ENCODE measurements at regions not wholly inside any gene's neighbourhood (a gene's known extent, or its start where the extent isn't known, plus 50 kb on each side); places are given as distances from the start of the nearest gene placed in this dataset.

DNA sequence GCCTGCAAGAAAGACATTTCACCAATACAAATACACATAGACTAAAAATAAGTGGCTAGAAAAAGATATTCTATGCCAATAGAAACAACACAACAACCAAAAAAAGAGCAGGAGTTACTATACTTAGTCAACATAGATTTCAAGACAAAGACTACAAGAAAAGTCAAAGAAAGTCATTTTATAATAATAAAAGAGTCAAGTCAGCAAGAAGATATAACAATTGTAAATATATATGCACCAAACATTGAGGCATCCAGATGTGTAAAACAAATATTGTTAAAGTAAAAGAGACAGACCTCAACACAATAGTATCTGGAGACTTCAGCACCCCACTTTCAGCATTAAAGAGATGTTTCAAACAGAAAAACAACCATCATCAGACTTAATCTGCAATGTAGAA, 104.6 kb downstream of the AMY1C start:
- FAIRE-seq: no peak

DNA sequence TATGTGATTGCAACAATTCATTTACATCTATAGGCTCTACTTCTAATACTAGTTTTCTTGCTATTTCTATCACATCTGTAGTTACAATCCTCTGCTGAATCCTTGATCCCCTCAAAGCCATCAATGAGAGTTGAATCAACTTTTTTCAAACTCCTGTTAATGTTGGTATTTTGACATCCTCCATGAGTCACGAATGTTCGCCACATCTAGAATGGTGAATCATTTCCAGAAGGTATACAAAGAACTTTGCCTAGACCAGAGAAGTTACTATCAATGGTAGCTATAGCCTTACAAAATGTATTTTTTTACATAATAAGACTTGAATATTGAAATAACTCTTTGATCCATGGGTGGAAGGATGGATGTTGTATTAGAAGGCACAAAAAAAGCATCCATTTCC, 110.0 kb downstream of the AMY1C start:
- no peak for FAIRE-seq

DNA sequence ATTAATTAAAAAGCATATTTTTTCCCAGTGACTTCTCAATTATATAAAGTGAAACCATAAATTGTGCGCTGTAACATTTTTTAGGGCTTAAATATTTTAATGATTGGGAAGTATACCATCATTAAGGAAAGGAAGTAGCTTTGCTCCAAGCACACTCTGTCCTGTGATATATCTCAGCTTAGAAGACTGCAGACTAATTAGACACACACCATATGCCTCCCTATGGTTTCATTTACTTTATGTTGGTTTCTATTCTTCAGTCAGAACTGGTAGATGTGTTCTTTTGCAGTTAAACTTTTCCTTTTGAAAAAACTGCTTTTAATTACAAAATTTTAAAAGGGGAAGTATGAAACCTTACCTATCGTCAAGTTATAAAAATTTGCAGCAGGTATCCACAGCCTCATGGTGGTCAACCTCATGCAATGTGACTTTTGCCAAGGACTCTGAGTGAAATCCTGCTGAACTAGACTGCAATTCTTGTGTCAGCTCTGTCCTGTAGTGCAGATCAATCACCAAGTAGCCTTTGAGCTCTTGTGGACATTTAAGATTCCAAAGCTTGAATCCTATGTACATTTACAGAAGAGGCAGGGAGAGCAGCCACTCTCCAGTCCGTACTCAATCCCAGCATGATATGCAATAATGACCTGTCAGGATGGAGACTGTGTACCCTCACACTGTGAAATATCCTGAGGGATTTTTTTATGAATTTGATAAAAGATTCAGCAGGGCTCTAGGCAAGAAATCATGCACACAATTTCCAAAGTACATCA, 149.1 kb downstream of the AMY1C start:
- FAIRE-seq: no peak

DNA sequence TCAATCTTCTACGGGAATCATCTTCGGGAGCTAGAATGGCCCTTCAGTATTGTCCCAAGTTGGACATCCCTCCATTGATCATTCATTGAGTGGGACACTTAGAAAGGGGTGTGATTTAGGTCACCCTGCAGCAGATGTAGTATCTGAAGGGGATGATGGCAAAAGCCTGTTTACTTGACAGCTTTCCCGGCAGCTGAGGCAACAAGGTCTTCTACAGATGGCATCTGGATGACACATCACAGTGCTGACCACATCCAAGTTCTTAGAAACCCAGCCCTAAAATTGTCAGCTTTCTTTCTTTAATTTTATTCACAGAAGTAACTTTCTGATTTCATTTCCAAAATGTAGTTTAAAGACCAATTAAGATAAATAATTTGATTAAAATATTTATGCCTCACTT, 150.3 kb downstream of the AMY1C start:
- no peak for FAIRE-seq

DNA sequence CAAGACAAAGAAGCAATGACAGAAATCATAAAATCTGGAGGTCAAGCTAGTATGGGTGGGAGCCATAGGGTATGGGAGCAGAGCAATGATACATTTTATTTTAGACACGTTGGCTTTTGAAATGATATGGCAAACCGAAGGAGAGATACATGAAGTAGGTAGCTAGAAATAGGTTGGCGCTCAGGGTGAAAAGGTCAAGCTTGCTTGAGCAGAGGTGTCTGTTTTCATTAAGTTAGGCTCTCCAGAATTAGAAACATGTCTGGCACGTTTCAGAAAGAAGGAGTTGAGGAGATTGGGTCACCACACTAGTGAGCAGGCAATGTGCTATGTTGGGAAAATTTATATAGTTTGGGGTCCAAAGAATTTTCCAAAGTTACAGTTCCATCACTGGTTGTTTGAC, 151.4 kb downstream of the AMY1C start:
- no peak for FAIRE-seq

DNA sequence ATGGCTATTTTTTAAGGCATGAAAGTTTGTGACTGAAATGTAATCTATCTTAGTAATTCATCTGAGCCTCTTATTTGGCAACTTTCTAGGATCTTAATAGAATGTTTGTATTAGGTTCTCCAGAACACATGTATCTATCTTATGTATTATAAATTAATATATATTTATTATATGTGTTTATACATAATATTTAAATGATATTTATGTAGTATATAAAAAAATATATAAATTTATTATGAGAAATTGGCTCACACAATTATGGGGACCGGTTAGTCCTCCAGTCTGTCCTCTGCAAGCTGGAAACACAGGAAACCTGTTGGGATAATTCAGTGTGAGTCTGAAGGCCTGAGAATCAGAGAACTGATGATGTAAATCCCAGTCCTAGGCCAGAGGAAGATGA, 155.7 kb downstream of the AMY1C start:
- no peak for FAIRE-seq

DNA sequence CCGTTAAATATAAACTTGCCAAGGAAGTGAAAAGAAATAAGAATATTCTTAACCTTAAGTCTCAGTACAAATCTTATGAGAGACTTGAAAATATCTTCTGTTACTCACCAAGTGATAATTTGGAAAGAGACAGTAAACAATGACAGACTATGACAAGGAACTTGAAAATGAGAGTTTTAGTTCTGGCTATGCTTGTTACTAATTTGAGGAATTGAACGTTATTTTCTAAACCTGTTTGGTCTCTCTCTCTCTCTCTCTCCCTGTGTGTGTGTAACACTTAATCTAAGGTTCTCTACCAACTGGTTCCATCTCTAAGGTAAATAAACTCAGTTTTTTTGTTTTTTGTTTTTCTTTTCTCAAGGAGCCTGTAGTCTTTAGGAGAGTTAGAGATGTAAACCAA, 161.8 kb downstream of the AMY1C start:
- no peak for FAIRE-seq

DNA sequence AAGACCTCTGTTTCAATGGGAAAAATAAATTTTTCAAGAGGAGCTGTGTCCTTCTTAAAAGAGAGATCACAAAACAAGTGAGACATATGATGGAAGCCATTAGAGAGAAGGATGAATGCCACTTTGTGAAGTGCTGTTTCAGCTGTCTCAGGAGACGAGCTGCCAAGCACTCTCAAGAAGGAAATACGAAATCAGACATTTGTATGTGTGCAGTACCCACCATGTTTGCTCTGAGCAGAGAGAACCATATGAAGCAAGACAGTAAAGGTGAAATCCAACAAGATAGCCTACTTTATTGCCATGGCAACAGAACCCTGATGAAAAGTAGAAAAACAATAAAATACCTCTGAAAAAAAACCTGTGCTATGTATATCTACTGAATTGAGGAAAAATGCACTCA, 168.1 kb downstream of the AMY1C start:
- no peak for FAIRE-seq

DNA sequence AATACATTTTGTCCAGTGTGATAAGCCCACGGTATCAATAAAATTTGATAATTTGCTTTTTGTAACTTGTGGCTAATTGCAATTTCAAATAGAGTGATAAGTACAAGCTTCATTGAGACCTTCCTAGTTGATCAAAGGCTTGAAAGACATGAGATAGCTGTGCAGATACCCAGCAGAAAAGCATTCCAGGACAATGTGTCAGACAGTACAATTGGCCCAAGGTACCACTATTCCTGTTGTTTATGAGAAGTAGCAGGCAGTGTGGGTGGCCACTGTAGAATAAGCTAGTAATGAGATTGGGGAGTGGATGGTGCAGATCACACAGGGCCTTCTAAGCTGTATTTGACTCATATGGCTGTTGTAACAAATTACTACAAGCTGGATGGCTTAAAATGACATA, 182.2 kb downstream of the AMY1C start:
- FAIRE-seq: no peak

DNA sequence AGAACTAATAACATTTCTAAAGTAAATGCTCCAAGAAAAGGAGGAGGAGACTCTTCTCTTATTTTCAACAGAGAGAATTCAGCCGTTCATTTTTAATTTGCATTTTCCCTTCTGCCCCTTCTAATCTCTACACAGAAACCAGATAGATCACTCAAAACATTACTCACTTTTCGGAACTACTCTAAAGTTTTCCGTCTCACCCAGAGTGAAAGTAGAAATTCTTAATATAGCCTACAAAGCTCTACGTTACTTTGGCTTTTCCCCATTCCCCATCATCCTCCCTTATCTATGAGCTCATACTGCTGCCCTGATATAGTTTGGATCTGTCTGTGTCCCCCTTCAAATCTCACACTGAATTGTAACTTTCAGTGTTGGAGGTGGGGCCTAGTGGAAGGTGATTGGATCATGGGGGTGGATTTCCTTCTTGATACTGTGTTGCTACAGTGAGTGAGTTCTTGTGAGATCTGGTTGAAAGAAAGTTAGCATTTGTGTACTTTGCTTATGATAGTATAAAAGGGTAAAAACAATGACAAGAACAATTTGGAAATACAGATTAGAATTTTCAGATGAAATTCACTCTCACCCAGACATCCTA, 188.2 kb downstream of the AMY1C start:
- no peak for FAIRE-seq

DNA sequence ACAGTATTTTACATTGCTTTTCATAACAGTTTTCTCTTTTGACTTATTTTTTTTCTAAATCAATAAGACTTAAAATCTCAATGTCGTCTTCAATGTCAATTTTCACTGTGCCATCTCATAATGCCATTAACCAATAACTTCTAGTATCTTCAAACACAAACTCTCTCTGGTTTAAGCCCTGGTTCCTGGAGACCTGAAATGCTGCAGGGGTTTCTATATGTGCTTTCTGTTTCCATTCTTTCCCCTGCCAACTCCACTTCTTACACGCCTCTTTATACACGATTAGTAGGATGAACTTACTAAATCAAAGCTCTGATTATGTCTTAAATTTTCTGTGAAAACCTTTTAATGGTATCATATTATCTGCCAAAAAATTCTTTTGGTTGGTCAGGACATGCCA, 191.4 kb downstream of the AMY1C start:
- FAIRE-seq: no peak

DNA sequence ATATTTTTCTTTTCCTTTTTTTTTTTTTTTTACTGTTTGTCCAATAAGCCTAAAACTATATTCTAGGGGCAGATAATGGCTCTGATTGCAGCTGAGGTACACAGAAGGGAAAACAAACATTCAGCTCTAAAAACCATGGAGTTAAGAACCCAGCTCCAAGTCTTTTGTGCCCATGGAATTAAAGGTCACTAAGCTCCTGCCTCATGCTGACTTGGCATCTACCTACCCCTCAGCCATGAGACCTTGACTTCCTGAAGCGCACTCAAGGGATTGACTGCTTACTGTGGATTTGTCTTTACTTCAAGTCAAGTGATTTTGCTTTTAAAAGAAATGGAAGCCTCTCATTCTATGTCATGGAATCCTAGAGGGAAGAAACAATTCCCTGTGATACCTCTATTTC, 192.3 kb downstream of the AMY1C start:
- FAIRE-seq: no peak

DNA sequence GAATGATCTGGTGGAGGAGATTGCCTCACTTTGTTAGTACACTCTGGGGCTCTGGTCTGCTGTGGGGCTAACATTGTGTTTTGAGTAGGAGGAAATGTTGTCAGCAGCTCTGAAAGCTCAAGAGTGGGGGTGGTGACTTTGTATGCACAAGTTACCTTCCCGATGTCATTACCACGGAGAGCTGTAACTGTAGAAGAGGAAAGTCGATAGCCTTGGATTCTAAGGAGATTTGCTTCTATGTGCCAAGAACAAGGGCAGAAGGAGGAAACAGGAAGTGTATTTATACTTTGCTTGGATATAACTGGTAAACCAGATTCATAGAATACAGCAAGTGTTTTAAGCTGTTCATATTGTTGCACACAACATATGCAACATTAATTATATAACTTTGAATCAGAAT, 196.1 kb downstream of the AMY1C start:
- FAIRE-seq: no peak

DNA sequence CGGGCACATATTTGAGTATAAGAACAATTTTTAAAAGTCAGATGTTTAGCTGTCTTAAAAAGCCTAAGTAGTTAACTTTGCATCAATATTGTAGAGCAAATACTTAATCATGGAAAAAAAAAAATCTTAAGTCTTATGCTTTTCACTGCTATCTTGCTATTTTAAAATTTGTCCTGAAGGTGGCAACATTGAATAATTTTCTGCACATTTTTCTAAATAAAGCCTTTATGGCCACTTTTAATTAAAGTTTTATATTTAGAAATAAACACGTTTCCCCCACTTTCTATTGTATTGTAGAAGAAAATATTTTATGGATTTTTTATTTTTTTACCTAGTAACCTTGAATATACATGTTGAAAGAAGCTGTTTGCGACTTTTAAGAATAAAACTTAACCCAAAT, 198.8 kb downstream of the AMY1C start:
- peak; percentile 77 for FAIRE-seq

DNA sequence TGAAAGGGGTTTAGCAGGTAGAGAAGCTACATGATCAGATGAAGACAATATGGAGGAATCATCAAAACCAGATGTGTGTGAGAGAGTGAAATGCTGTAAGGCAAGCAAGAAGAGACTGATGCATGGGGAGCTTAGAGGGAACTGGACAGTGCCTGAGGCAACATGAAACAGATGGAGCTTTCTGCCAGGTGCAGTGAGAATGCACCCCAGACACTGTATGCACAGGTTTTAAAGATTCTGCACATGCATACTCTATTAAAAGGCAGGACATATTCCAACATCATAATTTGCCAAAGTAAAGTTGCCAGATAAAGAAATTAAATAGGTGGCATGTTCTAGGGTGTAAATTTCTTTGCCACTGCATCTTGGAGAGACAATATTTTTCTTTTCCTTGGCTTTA, 200.1 kb downstream of the AMY1C start:
- no peak for FAIRE-seq

DNA sequence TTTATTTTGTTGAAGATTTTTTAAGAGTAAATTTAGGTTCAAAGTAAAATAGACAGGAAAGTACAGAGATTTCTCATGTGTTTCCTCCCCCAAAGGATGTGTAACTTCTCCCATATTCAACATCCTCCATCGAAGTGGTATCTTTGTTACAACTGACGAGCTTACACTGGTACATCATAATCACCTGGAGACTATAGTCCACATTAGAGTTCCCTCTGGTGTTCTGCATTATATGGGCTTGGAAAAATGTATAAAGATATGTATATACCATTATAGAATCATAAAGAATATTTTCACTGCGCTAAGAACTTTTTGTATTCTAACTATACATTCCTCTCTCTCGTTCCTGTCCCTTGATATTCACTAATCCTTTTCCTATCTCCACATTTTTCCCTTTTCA, 203.7 kb downstream of the AMY1C start:
- FAIRE-seq: no peak

DNA sequence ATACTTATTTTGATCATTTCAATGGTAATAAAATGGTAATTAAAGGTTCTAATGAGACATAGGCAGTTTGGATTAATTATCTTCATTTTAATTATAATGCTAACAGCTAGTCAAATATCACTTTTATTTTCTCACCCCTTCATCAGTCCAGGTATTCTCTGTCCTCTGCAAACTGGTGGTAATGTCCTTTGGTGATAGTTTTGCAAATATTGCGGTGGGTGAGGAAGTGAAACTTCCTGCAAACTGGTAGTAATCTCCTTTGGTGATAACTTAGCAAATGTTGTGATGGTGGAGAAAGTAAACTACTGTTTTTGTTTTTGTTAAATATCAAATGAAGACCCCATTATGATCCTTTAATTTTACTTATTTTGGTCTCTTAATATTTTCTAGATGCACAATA, 209.0 kb downstream of the AMY1C start:
- FAIRE-seq: no peak

DNA sequence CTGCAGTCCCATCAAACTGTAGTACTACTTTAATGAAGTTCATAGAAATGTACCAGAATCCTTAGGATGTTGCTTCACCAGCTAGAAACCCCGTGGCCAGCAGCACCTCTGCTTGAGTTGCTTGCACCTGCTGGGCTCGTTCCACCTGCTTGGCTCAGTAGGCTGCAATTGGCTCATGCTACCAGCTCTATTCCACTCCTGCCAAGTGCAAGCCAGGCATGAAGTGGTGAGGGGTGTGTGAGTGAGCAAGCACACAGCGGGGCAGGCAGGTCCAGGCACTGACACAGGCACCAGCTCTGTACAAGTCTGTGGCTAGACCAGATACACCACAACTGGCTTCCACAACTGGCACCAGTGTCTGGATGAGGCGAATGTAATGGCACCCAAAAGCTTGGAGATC, 209.9 kb downstream of the AMY1C start:
- FAIRE-seq: no peak

DNA sequence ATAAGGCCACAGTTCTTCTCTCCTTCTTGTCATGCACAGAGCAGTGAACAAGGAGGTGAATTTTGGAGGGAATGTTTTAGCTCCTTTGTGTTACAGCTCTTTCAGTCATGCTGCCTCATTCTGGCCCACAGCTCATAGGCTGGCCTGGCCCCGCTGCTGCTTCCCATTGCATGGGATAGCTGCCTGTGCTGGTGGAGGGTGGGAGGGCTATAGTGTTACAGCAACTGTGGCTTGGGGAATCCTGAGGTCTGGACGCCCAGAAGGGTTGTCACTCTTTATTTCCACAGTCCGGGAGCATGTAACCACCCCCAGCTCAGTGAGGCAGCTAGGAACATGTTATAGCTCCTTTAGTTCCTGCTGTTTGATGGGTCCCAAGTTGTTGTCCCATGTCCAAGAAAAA, 210.3 kb downstream of the AMY1C start:
- no peak for FAIRE-seq

DNA sequence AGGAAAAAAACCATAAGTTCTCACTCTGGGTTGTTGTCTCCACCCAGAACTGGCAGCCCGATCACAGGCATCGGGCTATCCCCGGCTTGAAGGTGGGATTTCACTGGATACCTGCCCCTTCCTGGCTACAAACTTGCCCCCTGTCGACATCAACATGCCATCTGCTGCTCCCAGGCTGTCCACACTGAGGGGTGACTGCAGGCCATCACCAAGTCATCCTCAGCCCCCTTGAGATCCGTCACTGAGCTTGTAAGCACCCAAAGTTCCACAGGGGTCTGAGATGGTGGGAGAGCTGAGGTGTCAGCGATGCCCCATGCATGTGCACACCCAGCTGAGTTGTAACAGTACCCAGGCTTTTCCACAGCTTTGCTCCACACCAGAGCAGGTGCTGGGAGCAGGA, 211.0 kb downstream of the AMY1C start:
- FAIRE-seq: no peak

DNA sequence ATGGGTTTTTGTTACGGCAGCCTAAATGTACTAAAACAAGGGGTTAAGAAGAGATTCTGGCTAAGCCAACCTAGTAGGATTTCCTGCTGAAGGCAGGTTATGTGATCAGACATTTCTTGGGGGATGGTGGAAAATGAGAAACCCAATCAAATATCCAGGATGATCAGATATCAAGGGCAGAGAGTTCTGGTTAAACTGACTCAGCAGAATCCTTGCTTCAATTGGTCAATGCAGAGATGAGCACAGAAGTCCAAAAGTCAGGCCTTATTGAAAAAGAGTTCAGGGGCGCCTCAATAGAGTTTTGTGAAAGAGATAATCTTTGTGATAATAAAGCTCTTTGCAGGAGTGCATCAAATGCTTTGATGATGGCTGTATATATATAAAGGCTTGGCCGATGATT, 237.1 kb downstream of the AMY1C start:
- no peak for FAIRE-seq

DNA sequence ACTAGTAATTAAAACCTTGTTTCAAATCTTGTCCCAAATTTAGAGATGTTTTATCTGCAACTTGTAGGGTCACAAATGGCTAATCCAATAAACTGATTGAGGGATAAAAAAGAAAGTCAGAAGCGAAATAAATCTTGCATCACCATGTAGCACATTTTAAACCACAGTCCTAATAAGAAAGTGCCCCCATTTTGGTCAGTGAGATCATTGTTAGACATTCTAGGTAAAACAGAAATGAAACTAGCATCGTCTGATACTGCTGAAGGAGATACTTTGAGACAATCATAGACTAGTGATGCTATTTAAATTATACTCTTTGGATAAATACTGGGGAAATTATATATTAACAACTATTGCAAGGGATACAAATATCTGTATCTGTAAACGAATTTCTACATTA, 247.9 kb downstream of the AMY1C start:
- FAIRE-seq: no peak

DNA sequence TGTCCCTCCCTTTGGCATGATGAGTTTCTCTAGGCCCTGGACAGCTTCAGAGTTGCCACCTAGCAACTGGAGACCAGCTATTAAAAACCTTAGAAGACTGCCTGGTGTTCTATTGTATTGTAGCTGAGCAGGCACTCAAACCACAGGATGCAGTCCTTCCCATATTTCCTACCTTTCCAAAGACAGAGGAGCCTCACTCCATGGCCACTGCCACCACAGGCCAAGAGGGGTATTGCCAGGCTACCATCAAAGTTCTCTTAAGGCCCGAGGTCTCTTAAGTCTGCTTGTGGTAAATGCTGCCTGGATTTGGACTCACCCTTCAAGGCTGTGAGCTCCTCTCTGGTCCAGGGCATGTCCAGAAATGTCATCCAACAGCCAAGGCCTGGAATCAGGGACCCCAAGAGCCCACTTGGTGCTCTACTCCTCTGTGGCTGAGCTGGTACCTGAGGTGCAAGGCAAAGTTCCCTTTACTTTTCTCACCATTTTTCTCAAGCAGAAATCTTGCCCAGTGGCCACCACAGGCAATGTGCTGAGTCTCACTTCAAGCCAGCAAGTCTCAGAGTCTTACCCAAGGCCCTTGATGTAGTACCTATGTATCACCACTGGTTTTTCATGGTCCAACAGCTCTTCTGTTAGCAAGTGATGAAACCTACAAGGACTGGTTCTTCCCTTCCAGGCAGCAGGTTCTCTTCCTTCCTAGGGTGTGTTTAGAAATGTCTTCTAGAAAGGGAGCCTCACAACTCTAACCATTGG, 269.4 kb downstream of the AMY1C start:
- no peak for FAIRE-seq

DNA sequence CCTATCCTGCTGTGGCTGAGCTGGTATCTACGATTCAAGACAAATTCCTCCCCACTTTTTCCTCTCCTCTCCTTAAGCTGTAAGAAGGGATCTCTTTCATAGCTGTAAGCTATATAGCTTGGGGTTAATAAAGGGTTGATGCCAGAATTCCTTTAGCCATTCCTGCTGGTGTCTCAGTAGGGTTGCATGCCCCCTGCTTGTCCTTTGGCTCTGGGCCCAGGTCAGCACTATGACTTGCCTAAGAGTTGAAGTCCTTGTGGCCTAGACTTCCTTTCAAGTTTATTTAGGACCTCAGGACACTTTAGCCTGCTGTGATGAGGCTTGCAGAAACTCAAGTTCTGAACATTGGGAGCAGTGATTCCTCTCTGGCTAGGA, 270.0 kb downstream of the AMY1C start:
- no peak for FAIRE-seq
